ENCODE measurements at regions not wholly inside any gene's neighbourhood (a gene's known extent, or its start where the extent isn't known, plus 50 kb on each side); places are given as distances from the start of the nearest gene placed in this dataset.

DNA sequence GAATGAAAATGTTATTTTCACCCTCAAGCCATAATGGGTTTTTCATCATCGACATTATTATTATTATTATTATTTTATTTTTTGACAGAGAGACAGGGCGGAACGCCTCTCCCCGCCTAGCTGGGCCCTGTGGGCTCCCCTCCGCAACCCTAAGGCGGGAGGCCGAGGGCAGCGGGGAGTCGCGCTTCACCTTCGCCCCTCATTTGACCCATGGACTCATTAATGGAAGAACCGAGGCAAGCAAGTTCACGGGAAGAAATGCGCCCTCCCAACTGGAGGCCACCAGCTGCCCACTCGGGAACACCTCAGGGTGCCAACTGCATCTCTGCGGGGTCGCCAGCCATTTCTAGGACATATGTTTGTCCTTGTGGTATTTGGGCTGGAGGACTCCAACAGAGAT is 115.3 kb upstream of the KIRREL3 start:
- Mint-ChIP-seq H3K27ac (no peak overlapping the region), H3K4me1 (no peaks in the 10 kb centered on the region), H3K9me3 (peaks cover 5% of the 10 kb centered on the region), H3K4me3 (no peak overlapping the region), H3K27me3 (peaks cover 3% of the 10 kb centered on the region), H3K36me3 (no peaks in the 10 kb centered on the region)

DNA sequence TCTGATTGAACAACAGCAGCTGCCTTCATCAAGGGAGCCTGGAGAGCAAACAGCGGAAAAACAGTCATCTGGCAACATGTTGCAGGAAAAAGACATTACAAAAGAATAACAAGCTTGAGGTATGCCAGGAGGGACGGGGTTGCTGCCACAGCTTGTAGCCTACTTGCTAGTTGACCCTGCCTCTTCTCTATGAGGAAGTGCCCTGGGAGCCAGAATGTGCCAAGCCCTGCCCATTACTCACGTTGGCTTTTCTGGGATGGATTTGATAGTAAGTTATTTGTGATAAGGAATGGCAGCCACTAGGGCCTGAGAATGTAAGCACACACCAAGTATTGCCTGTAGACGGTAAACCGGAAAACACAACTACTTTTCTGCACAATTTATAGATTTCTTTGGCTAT is 113.5 kb upstream of the KIRREL3 start:
- peaks cover 5% of the 10 kb centered on the region for H3K9me3 Mint-ChIP-seq
- no peaks in the 10 kb centered on the region for H3K4me1 Mint-ChIP-seq
- H3K27ac Mint-ChIP-seq = no peak overlapping the region
- H3K4me3 Mint-ChIP-seq = no peak overlapping the region
- H3K27me3 Mint-ChIP-seq = peaks cover 3% of the 10 kb centered on the region
- H3K36me3 Mint-ChIP-seq = no peaks in the 10 kb centered on the region

GRCh38 chr11:127110542-127110941 is 110.0 kb upstream of the KIRREL3 start:
- H3K9me3 Mint-ChIP-seq = peaks cover 5% of the 10 kb centered on the region
- H3K4me1 Mint-ChIP-seq = no peaks in the 10 kb centered on the region
- no peak overlapping the region for H3K27ac Mint-ChIP-seq
- H3K36me3 Mint-ChIP-seq = no peaks in the 10 kb centered on the region
- H3K27me3 Mint-ChIP-seq = peaks cover 6% of the 10 kb centered on the region
- no peak overlapping the region for H3K4me3 Mint-ChIP-seq

DNA sequence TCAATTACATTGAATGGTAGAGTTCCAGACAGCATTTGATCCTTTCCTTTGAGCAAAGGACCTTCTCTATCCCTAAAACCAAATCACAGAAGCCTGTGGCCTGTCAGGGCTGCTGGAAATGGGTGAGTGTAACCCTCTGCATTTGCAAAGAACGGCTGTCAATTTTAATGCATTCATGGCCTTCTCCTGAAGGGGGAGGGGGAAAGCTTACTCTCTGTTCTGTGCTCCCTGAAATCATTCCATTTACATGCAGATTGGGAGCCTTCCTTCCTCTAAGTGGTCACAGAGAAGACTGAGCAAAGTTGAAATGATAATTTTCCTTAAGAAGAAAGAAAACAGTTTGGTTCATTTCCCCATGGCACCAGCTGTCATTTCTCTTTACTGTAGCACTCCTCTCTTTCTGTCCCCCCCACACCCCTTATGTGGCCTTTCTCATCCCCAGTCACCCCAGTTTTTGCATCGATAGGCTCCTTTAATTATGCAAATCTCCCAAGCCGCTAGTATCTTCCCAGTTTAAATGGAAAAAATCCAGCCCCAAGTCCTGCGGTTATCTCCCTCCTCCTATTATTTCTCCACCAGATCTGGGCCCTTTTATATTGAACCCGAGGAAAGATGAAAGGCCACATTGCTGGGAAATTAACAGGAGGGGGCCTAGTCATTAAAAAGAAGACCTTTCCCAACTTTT is 109.4 kb upstream of the KIRREL3 start:
- Mint-ChIP-seq H3K4me1 (no peaks in the 10 kb centered on the region), H3K27me3 (peaks cover 6% of the 10 kb centered on the region), H3K27ac (no peak overlapping the region), H3K4me3 (no peak overlapping the region), H3K36me3 (no peaks in the 10 kb centered on the region), H3K9me3 (peaks cover 5% of the 10 kb centered on the region)

GRCh38 chr11:127108838-127109237 is 108.3 kb upstream of the KIRREL3 start:
- Mint-ChIP-seq H3K4me1 (no peaks in the 10 kb centered on the region), H3K4me3 (no peak overlapping the region), H3K36me3 (no peaks in the 10 kb centered on the region), H3K27ac (no peak overlapping the region), H3K27me3 (peaks cover 6% of the 10 kb centered on the region), H3K9me3 (peaks cover 5% of the 10 kb centered on the region)

GRCh38 chr11:127106938-127107337 is 106.4 kb upstream of the KIRREL3 start:
- no peak overlapping the region for H3K4me3 Mint-ChIP-seq
- peaks cover 5% of the 10 kb centered on the region for H3K9me3 Mint-ChIP-seq
- peaks cover 6% of the 10 kb centered on the region for H3K27me3 Mint-ChIP-seq
- H3K4me1 Mint-ChIP-seq = no peaks in the 10 kb centered on the region
- H3K36me3 Mint-ChIP-seq = no peaks in the 10 kb centered on the region
- no peak overlapping the region for H3K27ac Mint-ChIP-seq

GRCh38 chr11:127105593-127106541 is 105.3 kb upstream of the KIRREL3 start:
- H3K27ac Mint-ChIP-seq = no peak overlapping the region
- no peaks in the 10 kb centered on the region for H3K9me3 Mint-ChIP-seq
- H3K36me3 Mint-ChIP-seq = no peaks in the 10 kb centered on the region
- H3K4me3 Mint-ChIP-seq = no peak overlapping the region
- H3K4me1 Mint-ChIP-seq = no peaks in the 10 kb centered on the region
- H3K27me3 Mint-ChIP-seq = peaks cover 3% of the 10 kb centered on the region

GRCh38 chr11:127103586-127104388 is 103.2 kb upstream of the KIRREL3 start:
- Mint-ChIP-seq H3K27ac (no peak overlapping the region), H3K4me1 (no peaks in the 10 kb centered on the region), H3K36me3 (no peaks in the 10 kb centered on the region), H3K9me3 (no peaks in the 10 kb centered on the region), H3K4me3 (no peak overlapping the region), H3K27me3 (peaks cover 3% of the 10 kb centered on the region)

DNA sequence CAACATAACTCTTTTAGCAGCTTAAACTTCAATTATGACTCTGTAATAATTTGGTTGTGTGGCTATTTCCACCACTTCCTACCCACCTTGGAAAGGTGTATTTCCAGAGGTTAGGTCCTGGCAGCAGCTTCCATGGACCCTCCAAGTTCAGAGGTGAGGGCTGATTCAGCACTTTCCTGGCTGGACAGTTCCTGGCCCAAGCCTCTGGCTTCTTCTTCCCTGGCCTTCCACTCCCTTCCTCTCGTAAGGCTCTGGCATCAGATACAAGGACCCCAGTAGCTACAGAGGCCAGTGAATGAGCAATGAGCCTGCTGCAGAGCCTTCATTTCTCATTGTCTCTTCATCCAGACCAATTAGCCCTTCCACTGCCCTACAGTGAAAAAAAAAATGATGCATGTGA is 98.1 kb upstream of the KIRREL3 start:
- Mint-ChIP-seq H3K36me3 (no peaks in the 10 kb centered on the region), H3K4me3 (no peak overlapping the region), H3K4me1 (no peaks in the 10 kb centered on the region), H3K9me3 (no peaks in the 10 kb centered on the region), H3K27me3 (no peaks in the 10 kb centered on the region), H3K27ac (no peak overlapping the region)

GRCh38 chr11:127080735-127081134 is 80.2 kb upstream of the KIRREL3 start:
- Mint-ChIP-seq H3K27ac (no peak overlapping the region), H3K27me3 (peaks cover 1% of the 10 kb centered on the region), H3K9me3 (no peaks in the 10 kb centered on the region), H3K36me3 (no peaks in the 10 kb centered on the region), H3K4me3 (no peak overlapping the region), H3K4me1 (no peaks in the 10 kb centered on the region)

DNA sequence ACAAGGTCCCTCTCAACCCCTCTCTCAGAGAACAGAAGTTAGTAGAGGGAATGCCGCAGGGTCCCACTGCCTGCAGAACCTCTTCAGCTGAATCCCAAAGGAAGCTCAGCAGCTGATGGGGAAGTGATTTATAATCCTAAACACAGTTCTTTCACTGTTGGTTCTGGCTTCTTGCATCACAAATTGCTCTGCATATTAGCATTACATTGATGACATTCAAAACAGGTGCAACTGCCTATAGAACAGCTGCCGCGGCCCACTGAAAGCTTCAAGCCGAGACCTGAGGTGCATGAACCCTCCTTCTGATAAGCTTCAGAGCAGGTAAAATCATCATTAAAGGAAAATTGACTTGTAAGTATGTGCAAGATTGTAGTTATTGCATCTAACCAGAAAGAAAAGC is 75.2 kb upstream of the KIRREL3 start:
- no peaks in the 10 kb centered on the region for H3K4me1 Mint-ChIP-seq
- no peaks in the 10 kb centered on the region for H3K9me3 Mint-ChIP-seq
- H3K36me3 Mint-ChIP-seq = no peaks in the 10 kb centered on the region
- H3K27ac Mint-ChIP-seq = no peak overlapping the region
- peaks cover 1% of the 10 kb centered on the region for H3K27me3 Mint-ChIP-seq
- no peak overlapping the region for H3K4me3 Mint-ChIP-seq

DNA sequence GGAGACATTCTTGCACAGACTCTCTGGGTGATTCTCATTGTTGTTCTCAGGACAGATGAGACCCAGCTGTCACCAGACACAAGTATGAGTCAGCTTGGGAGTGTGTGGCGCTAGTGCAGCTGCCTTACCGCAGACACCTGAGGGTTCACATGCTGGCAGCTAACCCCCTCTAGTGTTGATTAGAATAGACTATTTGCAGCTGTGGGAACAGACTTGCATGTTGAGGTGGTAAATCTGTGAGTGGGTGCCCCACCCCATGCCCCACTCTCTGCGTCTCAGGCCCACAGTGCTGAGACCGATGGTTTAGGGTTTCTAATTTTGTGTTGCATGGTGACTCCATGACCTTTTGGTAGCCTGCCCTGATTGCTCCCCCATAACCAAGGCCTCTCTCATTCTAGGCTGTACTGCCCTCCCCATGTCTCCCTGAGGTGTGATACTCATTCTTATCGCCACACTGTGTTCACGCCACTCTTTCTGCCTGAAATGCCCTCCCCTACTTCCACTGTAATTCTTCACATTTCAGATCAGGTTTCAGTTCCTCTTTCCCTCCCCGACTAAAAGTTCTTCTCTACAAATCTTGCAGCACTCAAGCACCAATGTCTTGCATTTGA is 73.7 kb upstream of the KIRREL3 start:
- Mint-ChIP-seq H3K27ac (no peak overlapping the region), H3K4me1 (no peaks in the 10 kb centered on the region), H3K27me3 (no peaks in the 10 kb centered on the region), H3K36me3 (no peaks in the 10 kb centered on the region), H3K9me3 (no peaks in the 10 kb centered on the region), H3K4me3 (no peak overlapping the region)

DNA sequence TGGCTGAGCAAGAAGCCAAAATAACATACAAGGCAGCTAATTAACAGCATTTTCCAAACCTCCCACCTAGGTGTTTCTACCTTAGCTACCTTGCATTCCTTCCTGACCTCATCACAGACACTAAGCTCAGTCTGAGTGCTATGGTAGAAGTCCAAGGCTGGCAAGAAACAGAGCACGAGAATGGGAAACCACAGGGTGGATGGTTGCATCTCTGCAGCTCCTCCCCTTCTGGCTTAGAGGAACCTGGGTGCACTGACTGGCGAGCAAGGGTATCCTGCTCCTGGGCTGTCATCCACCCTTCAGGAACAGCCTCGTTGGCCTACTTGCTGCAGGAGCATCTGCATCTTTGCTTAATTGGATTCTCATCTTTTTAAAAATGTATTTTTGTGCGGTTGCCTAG is 73.1 kb upstream of the KIRREL3 start:
- no peaks in the 10 kb centered on the region for H3K36me3 Mint-ChIP-seq
- H3K4me1 Mint-ChIP-seq = no peaks in the 10 kb centered on the region
- H3K9me3 Mint-ChIP-seq = no peaks in the 10 kb centered on the region
- no peak overlapping the region for H3K4me3 Mint-ChIP-seq
- no peak overlapping the region for H3K27ac Mint-ChIP-seq
- no peaks in the 10 kb centered on the region for H3K27me3 Mint-ChIP-seq

- H3K27me3 Mint-ChIP-seq = no peaks in the 10 kb centered on the region
- no peaks in the 10 kb centered on the region for H3K36me3 Mint-ChIP-seq
- no peak overlapping the region for H3K4me3 Mint-ChIP-seq
- no peaks in the 10 kb centered on the region for H3K4me1 Mint-ChIP-seq
- H3K27ac Mint-ChIP-seq = no peak overlapping the region
- no peaks in the 10 kb centered on the region for H3K9me3 Mint-ChIP-seq
Measured at GRCh38 chr11:127071606-127072005, 71.0 kb upstream of the KIRREL3 start.

- Mint-ChIP-seq H3K4me3 (no peak overlapping the region), H3K9me3 (no peaks in the 10 kb centered on the region), H3K27ac (no peak overlapping the region), H3K36me3 (no peaks in the 10 kb centered on the region), H3K4me1 (no peaks in the 10 kb centered on the region), H3K27me3 (no peaks in the 10 kb centered on the region)
Measured at GRCh38 chr11:127070808-127071207, 70.2 kb upstream of the KIRREL3 start.

Measured in activated naive CD4-positive, alpha-beta T cell treated with anti-CD3 and anti-CD28 coated beads, Interleukin-2, amount 50 U/mL, for 24 hours (primary cell).